ENCODE measurements at regions not wholly inside any gene's neighbourhood (a gene's known extent, or its start where the extent isn't known, plus 50 kb on each side); places are given as distances from the start of the nearest gene placed in this dataset.

DNA sequence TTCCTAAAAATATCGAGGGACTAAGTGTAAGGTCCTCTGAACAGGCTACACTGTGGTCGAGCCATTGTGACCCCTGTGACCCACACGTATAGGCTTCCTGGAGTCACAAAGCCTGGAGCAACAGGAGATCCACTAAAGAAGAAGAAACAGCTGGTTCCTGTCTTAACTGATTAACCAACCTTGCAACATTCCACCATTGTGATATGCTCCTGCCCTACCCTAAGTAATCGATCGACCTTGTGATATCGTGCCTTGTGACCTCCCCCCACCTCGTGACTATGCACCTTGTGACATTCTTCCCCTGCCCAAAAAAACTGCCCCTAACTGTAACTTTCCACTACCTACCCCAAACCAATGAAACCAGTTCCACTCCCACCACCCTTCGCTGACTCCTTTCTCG is 304.6 kb upstream of the FAM78B start:
- no peaks in the 10 kb centered on the region for H3K4me1 Mint-ChIP-seq
- H3K36me3 Mint-ChIP-seq, result no peaks in the 10 kb centered on the region
- no peak for TF ChIP-seq CTCF (IDR thresholded peaks at IDR 0.05; ENCODE audit: unreplicated experiment)
- no peaks in the 10 kb centered on the region for H3K9me3 Mint-ChIP-seq
- H3K27ac Mint-ChIP-seq, result no peak overlapping the region
- no peak for DNase-seq (ENCODE audit: low spot score in 2 of 2, unreplicated experiment in 2 of 2)
- H3K4me3 Mint-ChIP-seq, result no peak overlapping the region
- H3K27me3 Mint-ChIP-seq (ENCODE audit: low read depth), result peaks cover 14% of the 10 kb centered on the region

GRCh38 chr1:166479052-166479631 is 312.3 kb upstream of the FAM78B start:
- Mint-ChIP-seq H3K36me3 (no peaks in the 10 kb centered on the region), H3K4me3 (no peak overlapping the region), H3K9me3 (no peaks in the 10 kb centered on the region), H3K27me3 (ENCODE audit: low read depth) (peaks cover 35% of the 10 kb centered on the region), H3K27ac (no peak overlapping the region), H3K4me1 (no peaks in the 10 kb centered on the region)
- peak; percentile 95 for TF ChIP-seq CTCF (IDR thresholded peaks at IDR 0.05; ENCODE audit: unreplicated experiment)
- peak in 1 of 2 experiments; percentile 64 for DNase-seq (ENCODE audit: low spot score in 2 of 2, unreplicated experiment in 2 of 2)

DNA sequence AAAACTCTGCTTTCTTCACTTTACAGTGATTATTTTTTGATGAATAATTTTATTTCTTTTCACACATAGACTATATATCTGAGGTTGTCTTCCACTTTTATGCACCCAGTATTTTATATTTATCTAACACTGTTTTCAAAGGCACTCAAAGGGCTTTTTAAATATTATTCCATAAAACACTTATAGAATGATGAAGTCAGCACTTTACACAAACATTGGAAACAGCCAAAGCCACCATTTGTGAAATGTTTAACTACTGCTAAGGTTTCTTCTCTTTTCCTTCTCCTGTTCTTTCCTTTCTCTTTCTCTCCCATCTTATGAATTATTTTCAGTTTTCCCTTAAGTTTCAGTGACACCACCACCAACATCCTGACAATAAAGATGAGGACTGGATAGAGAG is 317.7 kb upstream of the FAM78B start:
- no peaks in the 10 kb centered on the region for H3K36me3 Mint-ChIP-seq
- no peak overlapping the region for H3K4me3 Mint-ChIP-seq
- H3K27me3 Mint-ChIP-seq (ENCODE audit: low read depth), result peaks cover 34% of the 10 kb centered on the region
- TF ChIP-seq CTCF (IDR thresholded peaks at IDR 0.05; ENCODE audit: unreplicated experiment), result no peak
- DNase-seq (ENCODE audit: low spot score in 2 of 2, unreplicated experiment in 2 of 2), result no peak
- H3K4me1 Mint-ChIP-seq, result no peaks in the 10 kb centered on the region
- H3K27ac Mint-ChIP-seq, result no peak overlapping the region
- H3K9me3 Mint-ChIP-seq, result no peaks in the 10 kb centered on the region

GRCh38 chr1:166484871-166485270 is 318.1 kb upstream of the FAM78B start:
- no peak overlapping the region for H3K27ac Mint-ChIP-seq
- no peaks in the 10 kb centered on the region for H3K4me1 Mint-ChIP-seq
- TF ChIP-seq CTCF (IDR thresholded peaks at IDR 0.05; ENCODE audit: unreplicated experiment), result no peak
- peaks cover 31% of the 10 kb centered on the region for H3K27me3 Mint-ChIP-seq (ENCODE audit: low read depth)
- no peaks in the 10 kb centered on the region for H3K9me3 Mint-ChIP-seq
- no peak for DNase-seq (ENCODE audit: low spot score in 2 of 2, unreplicated experiment in 2 of 2)
- H3K4me3 Mint-ChIP-seq, result no peak overlapping the region
- H3K36me3 Mint-ChIP-seq, result no peaks in the 10 kb centered on the region

DNA sequence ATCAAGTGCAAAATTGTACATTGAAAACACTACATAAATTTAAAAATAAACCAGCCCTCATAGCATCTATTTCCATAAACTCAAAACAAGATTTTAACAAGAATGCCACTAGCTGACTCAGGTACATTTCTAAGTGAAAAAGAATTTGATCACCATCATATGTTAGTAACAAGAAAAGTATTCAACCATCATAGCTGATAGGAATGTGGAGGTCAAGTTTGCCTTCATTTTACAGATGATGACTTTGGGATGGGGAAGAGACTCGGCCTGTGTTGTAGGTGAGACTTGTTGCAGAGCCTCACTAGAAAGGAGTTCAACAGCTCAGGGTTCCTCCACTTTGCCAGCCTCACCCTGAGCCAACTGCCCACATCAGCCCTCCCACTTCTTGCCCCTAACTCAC is 318.8 kb upstream of the FAM78B start:
- H3K9me3 Mint-ChIP-seq, result no peaks in the 10 kb centered on the region
- H3K27ac Mint-ChIP-seq, result no peak overlapping the region
- no peaks in the 10 kb centered on the region for H3K4me1 Mint-ChIP-seq
- no peak overlapping the region for H3K4me3 Mint-ChIP-seq
- no peak for DNase-seq (ENCODE audit: low spot score in 2 of 2, unreplicated experiment in 2 of 2)
- H3K36me3 Mint-ChIP-seq, result no peaks in the 10 kb centered on the region
- TF ChIP-seq CTCF (IDR thresholded peaks at IDR 0.05; ENCODE audit: unreplicated experiment), result no peak
- H3K27me3 Mint-ChIP-seq (ENCODE audit: low read depth), result peaks cover 29% of the 10 kb centered on the region

- Mint-ChIP-seq H3K4me1 (no peaks in the 10 kb centered on the region), H3K36me3 (no peaks in the 10 kb centered on the region), H3K27me3 (ENCODE audit: low read depth) (peaks cover 13% of the 10 kb centered on the region), H3K9me3 (peaks cover 4% of the 10 kb centered on the region), H3K27ac (no peak overlapping the region), H3K4me3 (no peak overlapping the region)
- DNase-seq (ENCODE audit: low spot score in 2 of 2, unreplicated experiment in 2 of 2), result no peak
- no peak for TF ChIP-seq CTCF (IDR thresholded peaks at IDR 0.05; ENCODE audit: unreplicated experiment)
Observed at GRCh38 chr1:166488327-166488726, 321.5 kb upstream of the FAM78B start.
